ENCODE measurements at regions not wholly inside any gene's neighbourhood (a gene's known extent, or its start where the extent isn't known, plus 50 kb on each side); places are given as distances from the start of the nearest gene placed in this dataset.

DNA sequence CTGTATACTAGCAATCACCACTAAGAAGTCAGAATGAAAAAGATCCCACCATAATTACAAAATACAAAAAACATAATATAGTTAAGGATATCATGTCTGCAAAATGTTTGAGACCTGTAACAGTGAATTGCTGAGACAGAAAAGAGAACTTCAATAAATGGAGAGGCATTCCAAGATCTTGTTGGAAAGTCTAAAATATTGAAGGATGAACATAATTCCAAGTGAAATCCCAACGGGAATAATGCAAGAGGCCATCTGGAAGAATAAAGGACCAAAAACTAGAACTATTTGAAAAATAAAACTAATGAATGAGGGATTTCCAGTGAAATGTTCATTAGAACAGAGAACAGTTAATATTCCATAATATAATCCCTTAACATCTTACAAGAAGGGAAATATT lies 110.9 kb downstream of the COL6A6 start:
- Histone ChIP-seq H3K4me3 (ENCODE audit: low read depth in 1 of 3, low read length in 3 of 3) (no peak overlapping the region), H3K27ac (ENCODE audit: low read depth in 1 of 2, low read length in 2 of 2) (no peak overlapping the region), H3K4me1 (ENCODE audit: control insufficient read depth in 4 of 4, insufficient read depth in 4 of 4, low read length in 3 of 4) (peaks cover 0 to 14% (median 9%) of the 10 kb centered on the region in 4 donors), H3K9ac (ENCODE audit: low read depth in 1 of 2, low read length in 2 of 2) (no peak overlapping the region), H3K9me3 (ENCODE audit: control insufficient read depth in 4 of 4, low read length in 3 of 4) (no peaks in the 10 kb centered on the region), H3K36me3 (ENCODE audit: control insufficient read depth in 4 of 4, insufficient read depth in 3 of 4, low read depth in 1 of 4, low read length in 3 of 4) (no peaks in the 10 kb centered on the region), H3K27me3 (ENCODE audit: control insufficient read depth in 4 of 4, insufficient read depth in 4 of 4, low read length in 3 of 4) (no peaks in the 10 kb centered on the region)
- 83% methylated on average over 1 of the region's 1 CpG for WGBS
- no peak for DNase-seq (ENCODE audit: low spot score)
- TF ChIP-seq MAX (IDR thresholded peaks at IDR 0.05) (no peak), FOXA1 (IDR thresholded peaks at IDR 0.05) (no peak), EGR1 (IDR thresholded peaks at IDR 0.05; ENCODE audit: low read depth in 2 of 2) (no peak), YY1 (IDR thresholded peaks at IDR 0.05) (no peak), NR2F2 (IDR thresholded peaks at IDR 0.05) (no peak), ZBTB33 (IDR thresholded peaks at IDR 0.05) (no peak), SP1 (IDR thresholded peaks at IDR 0.05) (no peak)
- TF ChIP-seq, protein P1, sequence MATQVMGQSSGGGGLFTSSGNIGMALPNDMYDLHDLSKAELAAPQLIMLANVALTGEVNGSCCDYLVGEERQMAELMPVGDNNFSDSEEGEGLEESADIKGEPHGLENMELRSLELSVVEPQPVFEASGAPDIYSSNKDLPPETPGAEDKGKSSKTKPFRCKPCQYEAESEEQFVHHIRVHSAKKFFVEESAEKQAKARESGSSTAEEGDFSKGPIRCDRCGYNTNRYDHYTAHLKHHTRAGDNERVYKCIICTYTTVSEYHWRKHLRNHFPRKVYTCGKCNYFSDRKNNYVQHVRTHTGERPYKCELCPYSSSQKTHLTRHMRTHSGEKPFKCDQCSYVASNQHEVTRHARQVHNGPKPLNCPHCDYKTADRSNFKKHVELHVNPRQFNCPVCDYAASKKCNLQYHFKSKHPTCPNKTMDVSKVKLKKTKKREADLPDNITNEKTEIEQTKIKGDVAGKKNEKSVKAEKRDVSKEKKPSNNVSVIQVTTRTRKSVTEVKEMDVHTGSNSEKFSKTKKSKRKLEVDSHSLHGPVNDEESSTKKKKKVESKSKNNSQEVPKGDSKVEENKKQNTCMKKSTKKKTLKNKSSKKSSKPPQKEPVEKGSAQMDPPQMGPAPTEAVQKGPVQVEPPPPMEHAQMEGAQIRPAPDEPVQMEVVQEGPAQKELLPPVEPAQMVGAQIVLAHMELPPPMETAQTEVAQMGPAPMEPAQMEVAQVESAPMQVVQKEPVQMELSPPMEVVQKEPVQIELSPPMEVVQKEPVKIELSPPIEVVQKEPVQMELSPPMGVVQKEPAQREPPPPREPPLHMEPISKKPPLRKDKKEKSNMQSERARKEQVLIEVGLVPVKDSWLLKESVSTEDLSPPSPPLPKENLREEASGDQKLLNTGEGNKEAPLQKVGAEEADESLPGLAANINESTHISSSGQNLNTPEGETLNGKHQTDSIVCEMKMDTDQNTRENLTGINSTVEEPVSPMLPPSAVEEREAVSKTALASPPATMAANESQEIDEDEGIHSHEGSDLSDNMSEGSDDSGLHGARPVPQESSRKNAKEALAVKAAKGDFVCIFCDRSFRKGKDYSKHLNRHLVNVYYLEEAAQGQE (IDR thresholded peaks at IDR 0.05), result no peak

Measured in liver (tissue), 7 donors.